ENCODE measurements at regions not wholly inside any gene's neighbourhood (a gene's known extent, or its start where the extent isn't known, plus 50 kb on each side); places are given as distances from the start of the nearest gene placed in this dataset.

GRCh38 chr5:2142456-2142954, 259.8 kb upstream of the IRX4 start:
- intact Hi-C loops (cut with DNase I) = no loop called here
- no peak for DNase-seq
- Histone ChIP-seq H3K4me3 (no peak overlapping the region), H3K9me3 (no peaks in the 10 kb centered on the region), H3K4me1 (no peaks in the 10 kb centered on the region), H3K27me3 (ENCODE audit: insufficient read depth in 3 of 3, low read length in 2 of 3) (no peaks in the 10 kb centered on the region), H3K36me3 (ENCODE audit: insufficient read depth in 1 of 2, low read depth in 1 of 2) (no peaks in the 10 kb centered on the region), H3K27ac (no peak overlapping the region)
- WGBS, 3 donors = 55 to 62% (median 55%) methylated on average over 13 of the region's 13 CpGs
- no peak for ATAC-seq
- TF ChIP-seq CTCF (IDR thresholded peaks at IDR 0.05) = no peak

GRCh38 chr5:2141254-2142000, 258.7 kb upstream of the IRX4 start:
- Histone ChIP-seq H3K27me3 (ENCODE audit: insufficient read depth in 3 of 3, low read length in 2 of 3) (no peaks in the 10 kb centered on the region), H3K27ac (no peak overlapping the region), H3K4me3 (no peak overlapping the region), H3K9me3 (no peaks in the 10 kb centered on the region), H3K36me3 (ENCODE audit: insufficient read depth in 1 of 2, low read depth in 1 of 2) (no peaks in the 10 kb centered on the region), H3K4me1 (no peaks in the 10 kb centered on the region)
- intact Hi-C loops (cut with DNase I) = no loop called here
- DNase-seq (no peak), ATAC-seq (no peak)
- WGBS, 3 donors = 77 to 83% (median 82%) methylated on average over 26 of the region's 26 CpGs
- TF ChIP-seq CTCF (IDR thresholded peaks at IDR 0.05) = no peak

GRCh38 chr5:2140501-2141175, 257.9 kb upstream of the IRX4 start:
- no peak for ATAC-seq
- DNase-seq = no peak
- no peaks in the 10 kb centered on the region for H3K36me3 ChIP-seq (ENCODE audit: insufficient read depth in 1 of 2, low read depth in 1 of 2)
- H3K27me3 ChIP-seq (ENCODE audit: insufficient read depth in 3 of 3, low read length in 2 of 3) = peaks cover 0 to 2% (median 0%) of the 10 kb centered on the region in 3 donors
- no peak for TF ChIP-seq CTCF (IDR thresholded peaks at IDR 0.05)
- WGBS, 3 donors = 77 to 84% (median 81%) methylated on average over 25 of the region's 25 CpGs
- intact Hi-C loops (cut with DNase I) = no loop called here
- no peaks in the 10 kb centered on the region for H3K9me3 ChIP-seq
- H3K4me1 ChIP-seq = no peaks in the 10 kb centered on the region
- H3K4me3 ChIP-seq = no peak overlapping the region
- no peak overlapping the region for H3K27ac ChIP-seq

- no peak for ATAC-seq
- intact Hi-C loops (cut with DNase I) = no loop called here
- Histone ChIP-seq H3K4me3 (no peak overlapping the region), H3K27ac (no peak overlapping the region), H3K9me3 (no peaks in the 10 kb centered on the region), H3K27me3 (ENCODE audit: insufficient read depth in 3 of 3, low read length in 2 of 3) (peaks cover 0 to 7% (median 0%) of the 10 kb centered on the region in 3 donors), H3K4me1 (no peaks in the 10 kb centered on the region), H3K36me3 (ENCODE audit: insufficient read depth in 1 of 2, low read depth in 1 of 2) (no peaks in the 10 kb centered on the region)
- no peak for TF ChIP-seq CTCF (IDR thresholded peaks at IDR 0.05)
- DNase-seq = no peak
- WGBS, 3 donors = 76 to 85% (median 79%) methylated on average over 5 of the region's 5 CpGs
These were observed 256.8 kb upstream of the IRX4 start for GRCh38 chr5:2139478-2139877.
